ENCODE measurements at regions not wholly inside any gene's neighbourhood (a gene's known extent, or its start where the extent isn't known, plus 50 kb on each side); places are given as distances from the start of the nearest gene placed in this dataset.

DNA sequence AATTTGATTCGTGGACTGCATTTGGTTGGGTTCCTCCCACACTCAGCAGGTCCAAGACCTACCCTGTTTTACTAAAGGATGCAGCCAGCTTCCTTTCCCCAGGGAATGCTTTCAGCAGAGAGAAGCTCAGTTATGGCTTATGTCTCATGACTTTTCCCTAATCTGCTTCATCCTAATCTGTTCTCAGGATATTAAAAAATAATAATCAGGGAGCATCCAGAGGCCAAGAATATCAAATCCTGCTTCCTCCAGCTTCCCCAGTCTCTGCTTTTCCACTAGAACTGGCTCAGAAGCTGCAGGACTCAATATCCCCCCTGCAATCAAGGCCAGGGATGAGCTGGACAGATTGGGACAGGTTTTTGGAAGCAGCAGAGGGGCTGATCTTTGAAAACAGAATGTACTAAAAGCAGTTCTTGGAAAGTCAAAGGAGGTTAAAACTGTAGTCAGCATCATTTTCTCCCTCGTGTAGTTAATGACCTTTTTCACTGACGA lies 326.9 kb upstream of the TNP1 start:
- H3K4me3 ChIP-seq (replicated peaks; ENCODE audit: low read depth, low read length) = no peak overlapping the region

DNA sequence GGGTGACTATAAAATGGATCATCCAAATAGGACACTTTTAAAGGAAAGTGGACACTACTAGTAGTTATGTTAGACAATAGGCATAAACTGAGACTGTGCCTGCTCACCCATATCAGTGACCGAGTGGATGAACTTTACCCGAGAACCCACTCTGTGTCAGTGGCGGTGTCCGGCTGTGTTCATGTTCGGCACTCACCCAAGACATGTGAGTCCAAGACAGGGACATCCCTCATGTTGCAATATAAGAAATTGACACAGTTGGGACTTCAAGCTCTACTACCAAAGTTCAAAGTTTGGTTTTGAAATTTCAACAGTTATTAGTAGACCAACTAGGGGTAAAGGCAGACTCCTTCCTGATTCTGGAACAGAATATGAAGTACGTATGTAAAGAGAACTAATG lies 326.3 kb upstream of the TNP1 start:
- no peak overlapping the region for H3K4me3 ChIP-seq (replicated peaks; ENCODE audit: low read depth, low read length)
- TF ChIP-seq, protein P1, sequence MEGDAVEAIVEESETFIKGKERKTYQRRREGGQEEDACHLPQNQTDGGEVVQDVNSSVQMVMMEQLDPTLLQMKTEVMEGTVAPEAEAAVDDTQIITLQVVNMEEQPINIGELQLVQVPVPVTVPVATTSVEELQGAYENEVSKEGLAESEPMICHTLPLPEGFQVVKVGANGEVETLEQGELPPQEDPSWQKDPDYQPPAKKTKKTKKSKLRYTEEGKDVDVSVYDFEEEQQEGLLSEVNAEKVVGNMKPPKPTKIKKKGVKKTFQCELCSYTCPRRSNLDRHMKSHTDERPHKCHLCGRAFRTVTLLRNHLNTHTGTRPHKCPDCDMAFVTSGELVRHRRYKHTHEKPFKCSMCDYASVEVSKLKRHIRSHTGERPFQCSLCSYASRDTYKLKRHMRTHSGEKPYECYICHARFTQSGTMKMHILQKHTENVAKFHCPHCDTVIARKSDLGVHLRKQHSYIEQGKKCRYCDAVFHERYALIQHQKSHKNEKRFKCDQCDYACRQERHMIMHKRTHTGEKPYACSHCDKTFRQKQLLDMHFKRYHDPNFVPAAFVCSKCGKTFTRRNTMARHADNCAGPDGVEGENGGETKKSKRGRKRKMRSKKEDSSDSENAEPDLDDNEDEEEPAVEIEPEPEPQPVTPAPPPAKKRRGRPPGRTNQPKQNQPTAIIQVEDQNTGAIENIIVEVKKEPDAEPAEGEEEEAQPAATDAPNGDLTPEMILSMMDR (IDR thresholded peaks at IDR 0.05; ENCODE audit: low read length, missing control alignments) = no peak
- DNase-seq (ENCODE audit: low read depth) = no peak

More for the DNA sequence above, 326.9 kb upstream of the TNP1 start:
- DNase-seq (ENCODE audit: low read depth) = no peak
- TF ChIP-seq, protein P1 (IDR thresholded peaks at IDR 0.05; ENCODE audit: low read length, missing control alignments) = no peak

GRCh38 chr2:217185265-217185995 lies 325.6 kb upstream of the TNP1 start:
- no peak for DNase-seq (ENCODE audit: low read depth)
- H3K4me3 ChIP-seq (replicated peaks; ENCODE audit: low read depth, low read length) = no peak overlapping the region
- TF ChIP-seq, protein P1 (IDR thresholded peaks at IDR 0.05; ENCODE audit: low read length, missing control alignments) = no peak

DNA sequence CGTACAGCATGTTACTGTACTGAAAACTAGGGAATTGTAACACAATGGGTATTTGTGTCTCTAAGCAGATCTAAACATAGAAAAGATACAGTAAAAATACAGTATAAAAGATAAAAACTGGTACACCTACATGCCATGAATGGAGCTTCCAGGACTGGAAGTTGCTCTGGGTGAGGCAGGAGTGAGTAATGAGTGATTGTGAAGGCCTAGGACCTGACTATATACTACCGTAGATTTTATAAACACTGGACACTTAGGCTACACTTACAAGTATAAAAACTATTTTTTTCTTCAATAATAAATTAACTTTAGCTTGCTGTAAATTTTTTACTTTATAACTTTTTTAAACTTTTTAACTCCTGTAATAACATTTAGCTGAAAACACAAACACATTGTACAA lies 324.4 kb upstream of the TNP1 start:
- TF ChIP-seq, protein P1 (IDR thresholded peaks at IDR 0.05; ENCODE audit: low read length, missing control alignments) = no peak
- H3K4me3 ChIP-seq (replicated peaks; ENCODE audit: low read depth, low read length) = no peak overlapping the region
- DNase-seq (ENCODE audit: low read depth) = no peak

DNA sequence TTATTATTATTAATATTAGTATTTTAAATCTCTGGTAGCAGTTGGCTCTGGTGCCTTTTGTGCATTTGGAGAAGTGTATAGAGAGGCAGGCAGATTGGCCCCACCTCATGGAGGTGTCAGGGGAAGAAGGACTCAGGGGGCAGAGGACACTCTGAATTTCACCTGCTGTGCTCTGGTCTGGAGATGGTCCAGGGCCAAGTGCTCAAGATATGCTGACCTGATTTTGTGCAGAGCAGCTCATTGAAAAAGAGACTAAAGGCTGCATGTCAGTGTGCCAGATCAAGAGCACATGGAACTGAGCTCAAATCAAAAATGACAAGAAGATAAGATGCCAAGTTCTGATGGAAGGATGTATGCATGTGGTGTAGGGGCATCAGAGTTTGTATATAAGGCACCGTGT lies 323.6 kb upstream of the TNP1 start:
- TF ChIP-seq, protein P1 (IDR thresholded peaks at IDR 0.05; ENCODE audit: low read length, missing control alignments) = no peak

DNA sequence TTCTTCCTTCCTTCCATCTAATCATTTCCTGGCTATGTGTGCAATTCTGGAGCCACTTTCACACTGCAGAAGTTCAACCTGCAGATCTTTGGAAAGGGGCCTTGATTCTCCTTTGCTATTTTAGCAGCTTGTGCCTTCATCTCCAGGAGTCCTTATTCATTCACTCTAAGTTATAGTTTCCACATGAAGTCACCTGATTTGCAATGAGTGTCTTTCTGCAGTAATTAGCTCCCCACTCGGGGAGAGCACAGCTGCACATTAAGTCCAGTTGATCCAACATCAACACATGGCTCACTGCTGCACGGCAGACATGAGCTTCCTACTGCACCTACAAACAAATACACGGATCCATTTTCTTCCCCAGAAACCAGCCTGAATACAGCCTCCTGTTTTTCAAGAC lies 323.1 kb upstream of the TNP1 start:
- DNase-seq (ENCODE audit: low read depth) = no peak
- TF ChIP-seq, protein P1 (IDR thresholded peaks at IDR 0.05; ENCODE audit: low read length, missing control alignments) = no peak
- no peak overlapping the region for H3K4me3 ChIP-seq (replicated peaks; ENCODE audit: low read depth, low read length)

More for the DNA sequence above, 323.6 kb upstream of the TNP1 start:
- H3K4me3 ChIP-seq (replicated peaks; ENCODE audit: low read depth, low read length) = no peak overlapping the region
- no peak for DNase-seq (ENCODE audit: low read depth)

DNA sequence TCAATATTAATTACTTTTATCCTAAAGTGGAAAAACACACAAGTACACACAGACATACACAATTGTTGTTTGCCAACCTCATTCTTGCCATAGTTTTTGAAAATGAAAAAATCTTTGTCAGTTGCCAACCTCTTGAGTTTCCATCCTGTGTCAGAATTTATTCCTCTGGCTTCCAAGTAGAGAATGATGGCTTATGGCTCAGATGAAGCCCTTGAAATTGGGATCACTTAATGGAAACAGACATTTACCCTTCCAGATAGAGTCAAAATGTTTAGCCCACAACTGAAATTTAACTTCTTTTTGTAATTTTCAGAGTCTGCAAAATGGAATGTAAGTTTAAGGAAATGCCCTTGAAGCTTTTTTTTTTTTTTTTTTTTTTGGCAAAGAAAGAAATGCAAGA lies 321.6 kb upstream of the TNP1 start:
- TF ChIP-seq, protein P1 (IDR thresholded peaks at IDR 0.05; ENCODE audit: low read length, missing control alignments) = no peak

More for the DNA sequence above, 321.6 kb upstream of the TNP1 start:
- no peak overlapping the region for H3K4me3 ChIP-seq (replicated peaks; ENCODE audit: low read depth, low read length)
- DNase-seq (ENCODE audit: low read depth) = no peak

Measured in fibroblast of pulmonary artery (primary cell).